Suppressor macrophage treated with lipopolysaccharide for 4 hours (primary cell): ENCODE measurements at regions not wholly inside any gene's neighbourhood (a gene's known extent, or its start where the extent isn't known, plus 50 kb on each side); places are given as distances from the start of the nearest gene placed in this dataset.
"Not testable (repeated sequence)": the region's sequence is repeated elsewhere in the genome, so short reads cannot be mapped to it uniquely, and the experiment has no call there.

Source experiments
- DNase-seq: peaks from one replicate; pipeline ENCODE4 v3.0.0-alpha.2; 2020

DNA sequence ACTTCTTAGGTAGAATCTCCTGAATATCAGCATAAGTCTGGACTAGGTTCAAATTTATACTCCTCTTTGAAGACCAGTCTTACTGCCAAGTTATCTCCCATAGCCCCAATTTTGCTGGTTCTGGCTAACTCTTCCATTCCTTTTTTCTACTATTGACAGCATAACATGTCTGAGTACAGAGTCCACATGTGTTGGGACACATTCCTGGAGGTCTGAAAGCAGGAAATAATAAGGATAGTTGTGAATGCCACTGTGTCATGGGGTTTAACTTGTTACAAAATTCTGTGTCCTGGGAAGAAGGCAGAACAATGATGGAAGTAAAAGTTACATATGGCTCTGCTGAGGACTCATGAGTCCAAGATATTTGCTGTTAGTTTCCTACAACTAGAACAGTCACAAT is 57.4 kb upstream of the ZBTB20 start:
- no peak for DNase-seq

- DNase-seq: no peak
Measured at GRCh38 chr3:115208066-115208750, 61.1 kb upstream of the ZBTB20 start.

- DNase-seq: no peak
Measured at GRCh38 chr3:115211810-115212492, 64.9 kb upstream of the ZBTB20 start.

DNA sequence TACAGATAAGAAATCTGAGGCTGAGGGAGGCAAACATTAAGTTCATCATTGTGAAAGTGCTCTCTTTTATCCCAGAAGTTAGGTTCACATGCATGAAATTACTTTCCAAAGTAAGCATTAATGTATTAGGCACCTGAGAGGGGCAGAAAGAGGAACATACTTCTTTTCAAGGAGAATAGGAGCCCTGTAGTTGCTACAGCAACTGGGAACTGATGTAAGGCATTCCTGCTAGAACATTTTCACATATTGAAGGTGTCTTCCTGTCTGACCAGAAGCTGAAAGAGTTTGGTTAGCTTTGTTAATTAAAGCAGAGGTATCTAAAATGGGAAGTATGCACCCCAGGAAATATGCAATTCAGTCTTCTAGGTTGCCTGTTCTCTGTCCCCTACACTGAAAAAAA is 65.5 kb upstream of the ZBTB20 start:
- DNase-seq: no peak

GRCh38 chr3:115213052-115213451 is 66.0 kb upstream of the ZBTB20 start:
- not testable (repeated sequence) for DNase-seq

GRCh38 chr3:115217292-115217677 is 70.2 kb upstream of the ZBTB20 start:
- DNase-seq: no peak

DNA sequence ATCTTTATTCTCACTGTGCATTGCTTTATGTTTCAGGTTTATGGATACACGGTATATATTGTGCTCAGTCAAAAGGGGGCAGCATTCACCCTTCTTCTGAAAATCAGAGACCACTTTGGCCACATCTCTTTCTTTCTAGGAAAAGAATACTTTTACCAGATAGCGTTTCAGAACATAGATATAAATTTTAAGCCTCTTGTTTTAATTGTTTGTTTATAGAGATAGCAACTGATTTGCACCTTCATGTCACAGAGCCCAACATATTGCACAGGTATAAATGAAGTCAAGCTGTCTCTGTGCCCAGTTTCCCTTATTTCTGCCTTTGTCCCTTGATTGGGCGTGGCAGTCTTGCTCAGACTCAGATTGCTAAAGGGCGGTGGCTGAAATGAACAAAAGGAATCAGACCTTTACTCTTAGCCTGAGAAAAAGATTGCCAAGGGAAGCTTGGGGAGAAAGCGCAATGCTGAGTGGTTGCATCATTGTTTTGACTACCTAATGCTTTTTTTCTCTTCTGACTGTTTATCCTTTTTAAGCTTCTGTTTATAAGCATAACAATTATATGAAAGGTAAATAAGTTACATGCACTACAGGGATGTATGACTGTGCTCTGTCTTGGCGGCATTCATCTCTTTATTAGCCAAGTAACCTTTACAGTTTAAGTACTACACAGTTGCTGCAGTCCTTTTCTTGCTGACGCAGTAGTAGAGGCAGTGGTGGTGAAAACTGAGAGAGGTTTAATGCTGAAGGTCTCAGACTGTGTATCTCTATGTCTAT is 70.8 kb upstream of the ZBTB20 start:
- peak; percentile 41 for DNase-seq

DNA sequence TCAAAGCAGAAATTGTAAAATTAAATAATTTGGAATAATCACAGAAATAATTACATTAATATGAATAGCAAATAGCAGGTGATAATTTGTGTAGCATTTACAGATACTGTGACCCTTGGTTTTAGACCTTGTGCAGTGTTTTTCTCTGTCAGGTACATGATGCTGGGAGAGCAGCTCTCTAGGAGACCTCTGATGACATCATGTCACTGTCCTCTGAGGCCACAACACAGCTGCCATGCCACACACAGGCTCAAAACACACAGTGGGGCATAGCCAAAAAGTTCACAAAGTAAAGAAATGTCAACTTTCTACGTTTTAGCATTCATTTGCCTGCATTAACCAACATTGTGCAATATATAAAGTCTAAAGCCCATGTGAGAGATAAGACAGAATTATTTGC is 71.8 kb upstream of the ZBTB20 start:
- DNase-seq: no peak

DNA sequence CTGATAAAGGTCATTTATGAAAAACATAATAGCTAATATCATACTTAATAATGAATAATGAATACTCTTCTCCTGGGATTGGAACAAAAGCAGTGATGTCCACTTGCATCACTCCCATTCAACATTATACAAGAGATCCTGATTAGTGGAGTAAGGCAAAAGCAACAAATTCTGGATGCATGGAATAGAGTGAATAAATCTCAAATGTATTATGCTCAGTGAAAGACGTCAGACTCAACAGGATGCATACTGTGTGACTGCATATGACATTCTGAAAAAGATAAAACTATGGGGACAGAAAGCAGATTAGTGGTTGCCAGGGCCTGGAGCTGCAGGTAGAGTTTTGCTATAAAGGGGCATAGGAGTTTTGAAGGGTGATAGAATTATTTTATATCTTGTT is 77.6 kb upstream of the ZBTB20 start:
- no peak for DNase-seq

DNA sequence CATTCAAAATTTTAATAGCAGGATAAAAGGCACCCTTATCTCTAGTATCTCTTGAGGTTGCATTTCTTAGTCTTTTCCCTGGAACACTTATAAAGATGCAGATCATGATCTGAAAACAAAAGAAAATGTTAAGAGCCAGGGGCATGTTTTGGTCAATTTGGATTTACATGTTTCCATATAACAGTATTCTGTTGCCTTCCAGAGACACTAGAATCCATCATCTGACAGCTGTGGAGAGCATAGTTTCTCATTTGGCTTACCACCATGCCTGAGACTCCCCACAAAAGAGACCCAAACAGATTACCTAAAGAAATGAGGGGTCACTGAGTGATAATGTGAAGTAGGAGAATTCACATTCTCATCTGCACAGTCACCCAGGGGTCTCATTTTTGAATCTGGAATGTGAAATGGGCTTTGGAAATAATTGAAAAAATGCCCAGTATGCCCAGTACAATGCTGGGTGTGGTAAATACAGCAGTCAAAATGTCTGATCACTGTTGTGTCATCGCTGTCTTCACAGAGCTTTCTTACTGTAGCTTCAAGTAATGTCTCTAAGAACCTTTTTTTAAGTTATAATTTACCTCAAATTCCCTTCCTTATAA is 79.9 kb upstream of the ZBTB20 start:
- DNase-seq: no peak

DNA sequence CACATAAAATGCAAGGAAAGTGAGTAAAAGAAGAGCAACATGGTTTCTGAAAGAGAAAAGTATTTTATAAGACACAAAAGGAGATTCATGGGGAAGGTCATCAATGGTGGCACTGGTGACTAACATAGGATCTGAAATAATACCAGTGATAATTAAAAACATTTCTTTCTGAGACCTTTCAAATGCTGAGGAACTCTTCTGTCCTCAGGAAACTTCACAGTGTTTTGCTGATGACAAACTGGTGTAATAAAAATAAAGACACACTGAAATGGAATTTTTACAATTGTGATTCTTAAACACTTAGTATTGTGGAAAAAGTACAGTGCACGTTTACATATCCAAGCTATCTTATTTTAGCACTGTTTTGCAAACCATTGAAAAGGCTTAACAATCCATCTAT is 80.4 kb upstream of the ZBTB20 start:
- no peak for DNase-seq

DNA sequence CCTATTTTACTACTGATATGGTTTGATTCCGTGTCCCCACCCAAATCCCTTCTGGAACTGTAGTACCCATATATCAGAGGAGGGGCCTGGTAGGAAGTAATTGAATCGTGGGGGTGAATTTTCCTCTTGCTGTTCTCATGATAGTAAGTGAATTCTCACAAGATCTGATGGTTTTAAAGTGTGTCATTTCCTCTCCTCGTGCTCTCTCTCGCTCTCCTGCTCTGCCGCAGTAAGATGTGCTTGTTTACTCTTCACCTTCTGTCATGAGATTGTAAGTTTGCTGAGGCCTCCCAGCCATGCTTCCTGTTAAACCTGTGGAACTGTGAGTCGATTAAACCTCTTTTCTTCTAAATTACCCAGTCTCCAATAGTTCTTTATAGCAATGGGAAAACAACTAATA is 81.2 kb upstream of the ZBTB20 start:
- DNase-seq: no peak

- no peak for DNase-seq
Measured at GRCh38 chr3:115232167-115232566, 85.1 kb upstream of the ZBTB20 start.

DNA sequence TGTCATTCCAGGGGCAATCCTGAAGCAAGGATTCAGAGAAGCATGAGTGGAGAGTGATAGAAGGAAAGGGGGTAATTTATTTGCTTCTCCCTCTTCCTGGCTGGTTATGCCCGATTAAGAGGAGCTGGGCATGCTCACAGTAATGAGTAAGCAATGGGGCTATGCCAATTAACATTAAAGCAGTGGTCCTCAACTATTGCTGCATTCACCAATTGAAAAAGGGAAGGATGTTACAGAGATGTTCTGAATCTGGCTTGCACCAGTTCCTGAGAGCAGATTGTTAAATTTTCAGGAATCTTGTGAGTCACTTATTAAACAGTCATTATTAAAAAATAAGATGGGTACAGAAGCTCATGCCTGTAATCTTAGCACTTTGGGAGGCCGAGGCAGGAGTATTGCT is 85.9 kb upstream of the ZBTB20 start:
- DNase-seq: no peak

GRCh38 chr3:115236496-115236895 is 89.4 kb upstream of the ZBTB20 start:
- DNase-seq: no peak

GRCh38 chr3:115239717-115240116 is 92.6 kb upstream of the ZBTB20 start:
- no peak for DNase-seq

GRCh38 chr3:115244350-115244749 is 97.3 kb upstream of the ZBTB20 start:
- DNase-seq: no peak

- no peak for DNase-seq
Measured at GRCh38 chr3:115245438-115245837, 98.3 kb upstream of the ZBTB20 start.

DNA sequence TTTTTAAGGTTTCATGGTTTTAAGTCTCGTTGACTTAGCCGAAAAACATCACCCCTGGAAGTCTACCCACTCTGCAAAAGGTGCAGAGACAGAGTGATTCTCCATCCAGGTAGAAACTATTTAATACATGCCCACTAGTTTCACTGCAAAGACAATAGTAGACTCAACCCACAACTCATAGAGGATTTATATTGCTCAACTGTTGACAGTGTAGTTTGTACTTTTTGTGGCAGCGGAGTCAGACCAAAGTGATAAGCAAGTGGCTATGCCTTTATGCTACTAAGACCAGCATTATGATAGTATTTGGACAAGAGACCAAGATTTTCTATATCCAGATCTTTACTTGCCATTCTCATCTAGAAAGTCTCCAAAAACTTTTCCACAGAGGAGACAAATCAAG is 98.8 kb upstream of the ZBTB20 start:
- DNase-seq: no peak

DNA sequence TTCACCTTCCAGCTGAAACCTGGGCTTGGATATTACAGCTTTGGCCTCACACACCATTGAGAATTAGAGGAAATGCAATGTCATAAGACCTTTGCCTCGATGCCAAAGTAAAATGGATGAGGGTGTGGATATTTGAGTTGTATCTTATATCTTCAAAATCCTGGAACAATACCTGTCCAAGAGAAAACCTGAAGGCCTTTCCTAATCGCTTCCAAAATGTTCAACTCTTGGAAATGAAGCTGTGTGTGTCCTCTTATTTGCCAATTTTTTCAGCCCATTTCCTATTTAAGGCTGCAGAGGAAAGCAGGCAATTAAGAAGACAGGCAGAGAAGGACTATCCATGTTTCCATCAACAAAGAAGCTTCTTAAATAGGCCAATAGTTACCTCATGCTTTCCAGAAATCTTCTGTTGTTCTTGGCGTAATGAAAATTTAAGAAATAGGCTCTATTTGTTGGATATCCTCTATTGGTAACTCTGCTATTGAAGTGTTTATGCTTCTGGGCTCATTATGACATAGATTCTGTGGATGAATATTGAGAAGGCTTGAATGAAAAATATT is 99.5 kb upstream of the ZBTB20 start:
- DNase-seq: no peak

GRCh38 chr3:115248274-115248673 is 101.2 kb upstream of the ZBTB20 start:
- DNase-seq: no peak

- DNase-seq: no peak
Measured at GRCh38 chr3:115251509-115251908, 104.4 kb upstream of the ZBTB20 start.

- no peak for DNase-seq
Measured at GRCh38 chr3:115252679-115253078, 105.6 kb upstream of the ZBTB20 start.
